Osteocyte (in vitro differentiated cells): ENCODE measurements at regions not wholly inside any gene's neighbourhood (a gene's known extent, or its start where the extent isn't known, plus 50 kb on each side); places are given as distances from the start of the nearest gene placed in this dataset.
"Not testable (repeated sequence)": the region's sequence is repeated elsewhere in the genome, so short reads cannot be mapped to it uniquely, and the experiment has no call there.

ENCODE experiments used
- DNase-seq: peaks from one replicate; pipeline ENCODE4 v3.0.0; 2021; ENCODE audit warnings: mixed read lengths; ENCODE audit not compliant: unreplicated experiment; ENCODE audit errors: extremely low spot score
- H3K27ac Mint-ChIP-seq: one replicate; pipeline ENCODE4 v1.8.0; 2021; ENCODE audit warnings: mild to moderate bottlenecking, mixed read lengths; ENCODE audit not compliant: unreplicated experiment
- H3K27me3 Mint-ChIP-seq: one replicate; pipeline ENCODE4 v1.8.0; 2021; ENCODE audit warnings: mixed read lengths; ENCODE audit not compliant: unreplicated experiment
- H3K36me3 Mint-ChIP-seq: one replicate; pipeline ENCODE4 v1.8.0; 2021; ENCODE audit warnings: mixed read lengths; ENCODE audit not compliant: unreplicated experiment
- H3K4me1 Mint-ChIP-seq: one replicate; pipeline ENCODE4 v1.8.0; 2021; ENCODE audit warnings: mixed read lengths; ENCODE audit not compliant: unreplicated experiment
- H3K4me3 Mint-ChIP-seq: one replicate; pipeline ENCODE4 v1.8.0; 2021; ENCODE audit warnings: mild to moderate bottlenecking, moderate library complexity, mixed read lengths; ENCODE audit not compliant: unreplicated experiment
- H3K9me3 Mint-ChIP-seq: one replicate; pipeline ENCODE4 v1.8.0; 2021; ENCODE audit warnings: mixed read lengths; ENCODE audit not compliant: unreplicated experiment
- CTCF ChIP-seq: fragments of 200-600 bp; sonication (generic); IDR thresholded peaks from 2 replicates; pipeline ENCODE4 v1.5.0; 2021; ENCODE audit warnings: antibody characterized with exemption, mild to moderate bottlenecking, moderate library complexity

DNA sequence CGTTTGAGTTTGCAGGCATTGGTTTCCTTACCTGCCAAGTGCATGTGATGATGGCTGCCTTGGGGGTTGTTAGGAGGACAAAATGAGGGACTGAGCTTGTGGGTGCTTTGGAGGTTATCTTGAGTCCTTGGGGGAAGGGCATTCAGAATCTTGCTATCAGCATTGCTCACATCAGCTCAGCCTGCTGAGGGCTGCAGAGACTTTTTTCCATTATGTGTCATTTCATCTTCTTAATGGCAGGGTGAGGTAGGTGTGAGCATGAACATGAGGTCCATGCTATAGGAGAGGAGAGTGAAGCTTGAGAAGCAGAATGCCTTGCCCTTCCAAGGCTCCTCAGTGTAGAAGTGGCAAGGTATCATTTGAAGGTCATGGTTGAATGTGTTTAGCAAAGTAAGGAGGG, 112.3 kb downstream of the MIAT start:
- TF ChIP-seq CTCF: no peak
- Mint-ChIP-seq H3K27ac (no peak overlapping the region), H3K36me3 (peaks cover 15% of the 10 kb centered on the region), H3K4me1 (peaks cover 16% of the 10 kb centered on the region), H3K4me3 (no peak overlapping the region), H3K9me3 (no peaks in the 10 kb centered on the region), H3K27me3 (no peaks in the 10 kb centered on the region)
- DNase-seq: no peak

DNA sequence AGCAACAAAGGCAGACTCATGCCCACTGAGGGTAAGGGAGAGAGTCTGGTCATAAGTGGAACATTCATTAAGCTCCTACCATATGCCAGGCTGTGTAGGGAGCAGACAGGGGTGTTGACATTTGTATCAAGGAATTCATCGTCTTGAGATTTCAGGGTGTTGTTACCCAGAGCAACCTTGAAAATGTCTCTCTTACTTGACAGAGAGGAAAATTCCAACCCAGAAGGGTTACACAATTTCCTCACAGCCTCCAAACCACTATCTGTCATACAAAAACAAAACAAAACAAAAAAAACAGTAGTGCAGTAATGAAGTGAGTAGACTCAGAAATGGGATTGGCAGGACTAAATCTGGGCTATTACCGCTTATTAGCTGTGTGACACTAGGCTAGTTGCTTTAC, 113.2 kb downstream of the MIAT start:
- Mint-ChIP-seq H3K9me3 (peaks cover 4% of the 10 kb centered on the region), H3K4me1 (peaks cover 14% of the 10 kb centered on the region), H3K27me3 (no peaks in the 10 kb centered on the region), H3K36me3 (peaks cover 15% of the 10 kb centered on the region), H3K27ac (no peak overlapping the region), H3K4me3 (no peak overlapping the region)
- TF ChIP-seq CTCF: no peak
- DNase-seq: no peak

DNA sequence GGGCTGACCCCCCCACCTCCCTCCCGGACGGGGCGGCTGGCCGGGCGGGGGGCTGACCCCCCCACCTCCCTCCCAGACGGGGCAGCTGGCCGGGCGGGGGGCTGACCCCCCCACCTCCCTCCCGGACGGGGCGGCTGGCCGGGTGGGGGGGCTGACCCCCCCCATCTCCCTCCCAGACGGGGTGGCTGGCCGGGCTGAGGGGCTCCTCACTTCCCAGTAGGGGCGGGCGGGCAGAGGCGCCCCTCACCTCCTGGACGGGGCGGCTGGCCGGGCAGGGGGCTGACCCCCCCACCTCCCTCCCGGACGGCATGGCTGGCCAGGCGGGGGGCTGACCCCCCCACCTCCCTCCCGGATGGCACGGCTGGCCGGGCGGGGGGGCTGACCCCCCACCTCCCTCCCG, 115.7 kb downstream of the MIAT start:
- not testable (repeated sequence) for H3K27ac Mint-ChIP-seq, H3K27me3 Mint-ChIP-seq, H3K4me3 Mint-ChIP-seq, DNase-seq, H3K9me3 Mint-ChIP-seq
- Mint-ChIP-seq H3K36me3 (peaks cover 14% of the 10 kb centered on the region), H3K4me1 (peaks cover 27% of the 10 kb centered on the region)

- Mint-ChIP-seq H3K4me3 (no peak overlapping the region), H3K27me3 (no peaks in the 10 kb centered on the region), H3K4me1 (peaks cover 27% of the 10 kb centered on the region), H3K36me3 (peaks cover 26% of the 10 kb centered on the region), H3K9me3 (peaks cover 14% of the 10 kb centered on the region), H3K27ac (no peak overlapping the region)
- DNase-seq: no peak
- TF ChIP-seq CTCF: no peak
Measured at GRCh38 chr22:26775394-26775793, 118.0 kb downstream of the MIAT start.

GRCh38 chr22:26777156-26777801, 119.9 kb downstream of the MIAT start:
- Mint-ChIP-seq H3K4me1 (peaks cover 20% of the 10 kb centered on the region), H3K27ac (peak overlapping the region; percentile 39), H3K36me3 (peaks cover 32% of the 10 kb centered on the region), H3K4me3 (no peak overlapping the region), H3K9me3 (peaks cover 14% of the 10 kb centered on the region), H3K27me3 (no peaks in the 10 kb centered on the region)
- TF ChIP-seq CTCF: no peak
- no peak for DNase-seq

DNA sequence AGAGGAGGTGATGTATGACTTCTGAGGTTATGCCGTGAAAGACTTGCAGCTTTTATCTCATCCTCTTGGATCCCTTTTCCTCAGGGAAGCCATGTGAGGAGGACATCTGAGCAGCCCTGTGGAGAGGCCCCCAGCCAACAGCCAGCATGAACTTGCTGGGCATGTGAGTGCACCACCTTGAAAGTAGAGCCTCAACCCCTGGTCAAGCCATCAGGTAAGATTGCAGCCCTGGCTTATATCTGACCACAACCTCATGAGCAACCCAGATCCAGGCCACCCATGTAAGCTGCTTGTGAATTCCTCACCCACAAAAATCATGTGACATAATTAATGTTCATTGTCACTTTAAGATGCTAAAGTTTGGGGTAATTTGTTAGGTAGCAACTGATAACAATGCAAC, 121.0 kb downstream of the MIAT start:
- H3K27me3 Mint-ChIP-seq: no peaks in the 10 kb centered on the region
- H3K9me3 Mint-ChIP-seq: peaks cover 14% of the 10 kb centered on the region

More for the DNA sequence above, 121.0 kb downstream of the MIAT start:
- no peak for TF ChIP-seq CTCF
- Mint-ChIP-seq H3K4me3 (no peak overlapping the region), H3K4me1 (peaks cover 20% of the 10 kb centered on the region), H3K36me3 (peaks cover 33% of the 10 kb centered on the region), H3K27ac (no peak overlapping the region)
- DNase-seq: no peak
